Suppressor macrophage (primary cell): ENCODE measurements at regions not wholly inside any gene's neighbourhood (a gene's known extent, or its start where the extent isn't known, plus 50 kb on each side); places are given as distances from the start of the nearest gene placed in this dataset.

Experiments
- DNase-seq, 4 experiments: peaks; one replicate each; pipeline ENCODE4 v3.0.0-alpha.2; 2020 to 2022

- peak; percentile 24 to 59 (median 50) for DNase-seq
Observed at GRCh38 chr18:37721544-37722522, 156.2 kb upstream of the CELF4 start.

- DNase-seq, result peak; percentile 44 to 75 (median 66)
Observed at GRCh38 chr18:37720663-37721062, 155.1 kb upstream of the CELF4 start.

GRCh38 chr18:37717656-37718055 is 152.1 kb upstream of the CELF4 start:
- no peak for DNase-seq

- no peak for DNase-seq
Observed at GRCh38 chr18:37717098-37717497, 151.5 kb upstream of the CELF4 start.

GRCh38 chr18:37716106-37716735 is 150.6 kb upstream of the CELF4 start:
- DNase-seq, result no peak

GRCh38 chr18:37714691-37715090 is 149.1 kb upstream of the CELF4 start:
- DNase-seq, result no peak

- DNase-seq, result no peak
Observed at GRCh38 chr18:37712776-37713175, 147.2 kb upstream of the CELF4 start.

GRCh38 chr18:37711766-37712505 is 146.3 kb upstream of the CELF4 start:
- no peak for DNase-seq

- DNase-seq, result no peak
Observed at GRCh38 chr18:37710726-37711125, 145.1 kb upstream of the CELF4 start.

- DNase-seq, result no peak
Observed at GRCh38 chr18:37709740-37710139, 144.1 kb upstream of the CELF4 start.

- DNase-seq, result no peak
Observed at GRCh38 chr18:37705016-37705415, 139.4 kb upstream of the CELF4 start.

- no peak for DNase-seq
Observed at GRCh38 chr18:37702841-37703240, 137.2 kb upstream of the CELF4 start.

- DNase-seq, result peak; percentile 46 to 81 (median 69)
Observed at GRCh38 chr18:37701967-37702366, 136.4 kb upstream of the CELF4 start.

- no peak for DNase-seq
Observed at GRCh38 chr18:37698508-37699040, 133.0 kb upstream of the CELF4 start.

GRCh38 chr18:37694516-37694915 is 128.9 kb upstream of the CELF4 start:
- peak in 2 of 4 experiments; percentile 12 to 17 for DNase-seq

GRCh38 chr18:37691162-37691561 is 125.6 kb upstream of the CELF4 start:
- no peak for DNase-seq

GRCh38 chr18:37689841-37690240 is 124.2 kb upstream of the CELF4 start:
- no peak for DNase-seq

- no peak for DNase-seq
Observed at GRCh38 chr18:37684590-37684989, 119.0 kb upstream of the CELF4 start.

GRCh38 chr18:37684183-37684582 is 118.6 kb upstream of the CELF4 start:
- DNase-seq, result no peak

GRCh38 chr18:37680911-37681310 is 115.3 kb upstream of the CELF4 start:
- DNase-seq, result no peak

GRCh38 chr18:37676276-37676675 is 110.7 kb upstream of the CELF4 start:
- DNase-seq, result no peak

GRCh38 chr18:37675699-37676098 is 110.1 kb upstream of the CELF4 start:
- DNase-seq, result no peak

GRCh38 chr18:37674570-37674969 is 109.0 kb upstream of the CELF4 start:
- peak; percentile 17 to 69 (median 46) for DNase-seq
